ENCODE measurements at regions not wholly inside any gene's neighbourhood (a gene's known extent, or its start where the extent isn't known, plus 50 kb on each side); places are given as distances from the start of the nearest gene placed in this dataset.
A peak's percentile ranks its signal among the peaks of the same experiment; 100 is the strongest.

DNA sequence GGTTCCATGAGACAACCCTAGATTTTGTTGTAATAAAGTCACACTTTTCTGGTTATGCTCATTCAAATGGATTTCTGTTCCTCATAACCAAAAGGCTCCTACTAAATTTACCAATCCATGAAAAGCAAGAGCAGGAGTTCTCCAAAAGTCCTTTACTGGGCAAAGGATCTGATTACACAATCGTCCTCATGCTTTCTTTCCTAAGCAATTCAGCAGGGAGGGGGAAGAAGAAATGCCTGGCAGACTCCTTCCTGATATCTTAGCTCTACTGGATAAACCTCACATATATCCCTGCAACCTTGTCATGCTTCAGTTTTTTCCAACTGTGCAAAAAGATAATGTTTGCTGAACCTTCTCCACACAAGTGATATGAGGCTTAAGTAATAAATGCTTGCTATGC is 67.6 kb upstream of the GUCA2B start:
- Histone ChIP-seq H3K9ac (no peak overlapping the region), H3F3A (replicated peaks; ENCODE audit: insufficient read depth) (no peaks in the 10 kb centered on the region), H3K9me3 (peaks cover 12% of the 10 kb centered on the region), H3K4me1 (ENCODE audit: control insufficient read depth in 1 of 2, insufficient read depth in 2 of 2, low read depth in 1 of 2, low read length in 1 of 2) (no peaks in the 10 kb centered on the region; a peak in 1 of 4 replicates), H3K4me2 (0 out of 2 replicates have a peak overlapping the region, but pooled peaks have one; percentile 31), H3K79me2 (ENCODE audit: insufficient read depth) (no peaks in the 10 kb centered on the region), H3K9me2 (no peaks in the 10 kb centered on the region; the same call in 1 of the 2 replicates), H3K27ac (ENCODE audit: low read depth in 2 of 2, low read length in 1 of 2) (no peak overlapping the region), H4K20me1 (ENCODE audit: insufficient read depth) (no peaks in the 10 kb centered on the region), H3K4me3 (ENCODE audit: low read depth in 2 of 2, low read length in 1 of 2) (no peak overlapping the region), H3K27me3 (ENCODE audit: insufficient read depth) (no peaks in the 10 kb centered on the region), H2AFZ (ENCODE audit: low read depth) (no peak overlapping the region), H3K36me3 (replicated peaks in 1 of 2; ENCODE audit: control insufficient read depth in 1 of 2, insufficient read depth in 2 of 2, low read length in 1 of 2) (no peaks in the 10 kb centered on the region)
- TF ChIP-seq, protein P1, sequence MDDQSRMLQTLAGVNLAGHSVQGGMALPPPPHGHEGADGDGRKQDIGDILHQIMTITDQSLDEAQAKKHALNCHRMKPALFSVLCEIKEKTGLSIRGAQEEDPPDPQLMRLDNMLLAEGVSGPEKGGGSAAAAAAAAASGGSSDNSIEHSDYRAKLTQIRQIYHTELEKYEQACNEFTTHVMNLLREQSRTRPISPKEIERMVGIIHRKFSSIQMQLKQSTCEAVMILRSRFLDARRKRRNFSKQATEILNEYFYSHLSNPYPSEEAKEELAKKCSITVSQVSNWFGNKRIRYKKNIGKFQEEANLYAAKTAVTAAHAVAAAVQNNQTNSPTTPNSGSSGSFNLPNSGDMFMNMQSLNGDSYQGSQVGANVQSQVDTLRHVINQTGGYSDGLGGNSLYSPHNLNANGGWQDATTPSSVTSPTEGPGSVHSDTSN (IDR thresholded peaks at IDR 0.05) = no peak
- TF ChIP-seq MXI1 (IDR thresholded peaks at IDR 0.05; ENCODE audit: low read depth, low read length) (no peak), JUND (IDR thresholded peaks at IDR 0.05) (no peak), NFIC (IDR thresholded peaks at IDR 0.05; ENCODE audit: borderline replicate concordance) (no peak), YY1 (IDR thresholded peaks at IDR 0.05; ENCODE audit: low read depth) (no peak), ELF1 (IDR thresholded peaks at IDR 0.05) (no peak), GATA2 (CRISPR knock-in tag; IDR thresholded peaks at IDR 0.05) (no peak), FOXM1 (IDR thresholded peaks at IDR 0.05; ENCODE audit: low read depth) (no peak), FOXJ3 (CRISPR knock-in tag; IDR thresholded peaks at IDR 0.05) (no peak), RFX5 (IDR thresholded peaks at IDR 0.05; ENCODE audit: low read length) (no peak)
- TF ChIP-seq, protein P2, sequence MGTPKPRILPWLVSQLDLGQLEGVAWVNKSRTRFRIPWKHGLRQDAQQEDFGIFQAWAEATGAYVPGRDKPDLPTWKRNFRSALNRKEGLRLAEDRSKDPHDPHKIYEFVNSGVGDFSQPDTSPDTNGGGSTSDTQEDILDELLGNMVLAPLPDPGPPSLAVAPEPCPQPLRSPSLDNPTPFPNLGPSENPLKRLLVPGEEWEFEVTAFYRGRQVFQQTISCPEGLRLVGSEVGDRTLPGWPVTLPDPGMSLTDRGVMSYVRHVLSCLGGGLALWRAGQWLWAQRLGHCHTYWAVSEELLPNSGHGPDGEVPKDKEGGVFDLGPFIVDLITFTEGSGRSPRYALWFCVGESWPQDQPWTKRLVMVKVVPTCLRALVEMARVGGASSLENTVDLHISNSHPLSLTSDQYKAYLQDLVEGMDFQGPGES (IDR thresholded peaks at IDR 0.05; ENCODE audit: low read depth, low read length) = no peak
- TF ChIP-seq, protein P3, sequence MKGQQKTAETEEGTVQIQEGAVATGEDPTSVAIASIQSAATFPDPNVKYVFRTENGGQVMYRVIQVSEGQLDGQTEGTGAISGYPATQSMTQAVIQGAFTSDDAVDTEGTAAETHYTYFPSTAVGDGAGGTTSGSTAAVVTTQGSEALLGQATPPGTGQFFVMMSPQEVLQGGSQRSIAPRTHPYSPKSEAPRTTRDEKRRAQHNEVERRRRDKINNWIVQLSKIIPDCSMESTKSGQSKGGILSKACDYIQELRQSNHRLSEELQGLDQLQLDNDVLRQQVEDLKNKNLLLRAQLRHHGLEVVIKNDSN (IDR thresholded peaks at IDR 0.05; ENCODE audit: borderline replicate concordance, low read depth) = no peak
- 15% methylated on average over 1 of the region's 1 CpG for WGBS (ENCODE audit: low lambda C conversion rate)
- ChIA-PET CTCF (no interaction called here), POLR2A (no interaction called here)
- no peak for DNase-seq

DNA sequence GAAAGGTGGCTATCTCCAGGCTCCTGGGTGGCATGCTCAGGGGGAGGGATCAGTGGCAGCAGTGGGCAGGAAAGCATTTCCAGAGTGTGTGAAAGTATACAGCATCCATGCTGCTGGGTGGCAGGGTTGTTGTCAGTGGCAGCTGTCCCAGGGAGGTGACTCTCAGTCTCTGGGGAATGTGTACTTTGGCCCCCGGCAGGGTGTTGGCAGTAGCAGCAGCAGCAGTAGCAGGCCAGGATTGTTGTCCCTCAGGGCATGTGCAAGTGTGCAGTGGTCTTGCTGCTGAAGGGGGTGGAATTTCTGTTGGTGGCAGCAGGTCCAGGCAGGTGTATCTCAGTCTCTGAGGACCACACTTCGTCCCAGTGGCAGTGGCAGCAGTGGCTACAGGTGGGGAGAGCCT is 71.7 kb upstream of the GUCA2B start:
- Histone ChIP-seq H3K27ac (ENCODE audit: low read depth in 2 of 2, low read length in 1 of 2) (no peak overlapping the region), H3K9me3 (no peaks in the 10 kb centered on the region), H3K79me2 (ENCODE audit: insufficient read depth) (no peaks in the 10 kb centered on the region), H3K4me2 (no peak overlapping the region), H2AFZ (ENCODE audit: low read depth) (no peak overlapping the region), H3K36me3 (replicated peaks in 1 of 2; ENCODE audit: control insufficient read depth in 1 of 2, insufficient read depth in 2 of 2, low read length in 1 of 2) (no peaks in the 10 kb centered on the region), H3K9ac (no peak overlapping the region), H3F3A (replicated peaks; ENCODE audit: insufficient read depth) (no peaks in the 10 kb centered on the region), H3K9me2 (no peaks in the 10 kb centered on the region; the same call in 1 of the 2 replicates), H4K20me1 (ENCODE audit: insufficient read depth) (no peaks in the 10 kb centered on the region), H3K4me3 (ENCODE audit: low read depth in 2 of 2, low read length in 1 of 2) (no peak overlapping the region), H3K4me1 (ENCODE audit: control insufficient read depth in 1 of 2, insufficient read depth in 2 of 2, low read depth in 1 of 2, low read length in 1 of 2) (no peaks in the 10 kb centered on the region; a peak in 1 of 4 replicates), H3K27me3 (ENCODE audit: insufficient read depth) (no peaks in the 10 kb centered on the region)
- CTCF ChIA-PET = no interaction called here
- 0% methylated on average over 1 of the region's 2 CpGs for WGBS (ENCODE audit: low lambda C conversion rate)
- POLR2A ChIA-PET = no interaction called here
- no peak for DNase-seq
- TF ChIP-seq, protein P3 (IDR thresholded peaks at IDR 0.05; ENCODE audit: borderline replicate concordance, low read depth) = no peak
- no peak for TF ChIP-seq SMC3 (IDR thresholded peaks at IDR 0.05; ENCODE audit: low read depth, low read length)
- TF ChIP-seq MXI1 (IDR thresholded peaks at IDR 0.05; ENCODE audit: low read depth, low read length) = no peak
- no peak for TF ChIP-seq TCF12 (IDR thresholded peaks at IDR 0.05)
- TF ChIP-seq ELF1 (IDR thresholded peaks at IDR 0.05) = no peak
- TF ChIP-seq RAD21 (IDR thresholded peaks at IDR 0.05; ENCODE audit: low read length) = no peak
- TF ChIP-seq, protein P2 (IDR thresholded peaks at IDR 0.05; ENCODE audit: low read depth, low read length) = no peak
- TF ChIP-seq SIN3A (IDR thresholded peaks at IDR 0.05; ENCODE audit: borderline replicate concordance, low read depth, low read length) = no peak
- TF ChIP-seq, protein P4, sequence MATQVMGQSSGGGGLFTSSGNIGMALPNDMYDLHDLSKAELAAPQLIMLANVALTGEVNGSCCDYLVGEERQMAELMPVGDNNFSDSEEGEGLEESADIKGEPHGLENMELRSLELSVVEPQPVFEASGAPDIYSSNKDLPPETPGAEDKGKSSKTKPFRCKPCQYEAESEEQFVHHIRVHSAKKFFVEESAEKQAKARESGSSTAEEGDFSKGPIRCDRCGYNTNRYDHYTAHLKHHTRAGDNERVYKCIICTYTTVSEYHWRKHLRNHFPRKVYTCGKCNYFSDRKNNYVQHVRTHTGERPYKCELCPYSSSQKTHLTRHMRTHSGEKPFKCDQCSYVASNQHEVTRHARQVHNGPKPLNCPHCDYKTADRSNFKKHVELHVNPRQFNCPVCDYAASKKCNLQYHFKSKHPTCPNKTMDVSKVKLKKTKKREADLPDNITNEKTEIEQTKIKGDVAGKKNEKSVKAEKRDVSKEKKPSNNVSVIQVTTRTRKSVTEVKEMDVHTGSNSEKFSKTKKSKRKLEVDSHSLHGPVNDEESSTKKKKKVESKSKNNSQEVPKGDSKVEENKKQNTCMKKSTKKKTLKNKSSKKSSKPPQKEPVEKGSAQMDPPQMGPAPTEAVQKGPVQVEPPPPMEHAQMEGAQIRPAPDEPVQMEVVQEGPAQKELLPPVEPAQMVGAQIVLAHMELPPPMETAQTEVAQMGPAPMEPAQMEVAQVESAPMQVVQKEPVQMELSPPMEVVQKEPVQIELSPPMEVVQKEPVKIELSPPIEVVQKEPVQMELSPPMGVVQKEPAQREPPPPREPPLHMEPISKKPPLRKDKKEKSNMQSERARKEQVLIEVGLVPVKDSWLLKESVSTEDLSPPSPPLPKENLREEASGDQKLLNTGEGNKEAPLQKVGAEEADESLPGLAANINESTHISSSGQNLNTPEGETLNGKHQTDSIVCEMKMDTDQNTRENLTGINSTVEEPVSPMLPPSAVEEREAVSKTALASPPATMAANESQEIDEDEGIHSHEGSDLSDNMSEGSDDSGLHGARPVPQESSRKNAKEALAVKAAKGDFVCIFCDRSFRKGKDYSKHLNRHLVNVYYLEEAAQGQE (IDR thresholded peaks at IDR 0.05; ENCODE audit: low read depth, low read length) = no peak
- TF ChIP-seq NFIC (IDR thresholded peaks at IDR 0.05; ENCODE audit: borderline replicate concordance) = no peak
- TF ChIP-seq GATA2 (CRISPR knock-in tag; IDR thresholded peaks at IDR 0.05) = no peak
- TF ChIP-seq, protein P5, sequence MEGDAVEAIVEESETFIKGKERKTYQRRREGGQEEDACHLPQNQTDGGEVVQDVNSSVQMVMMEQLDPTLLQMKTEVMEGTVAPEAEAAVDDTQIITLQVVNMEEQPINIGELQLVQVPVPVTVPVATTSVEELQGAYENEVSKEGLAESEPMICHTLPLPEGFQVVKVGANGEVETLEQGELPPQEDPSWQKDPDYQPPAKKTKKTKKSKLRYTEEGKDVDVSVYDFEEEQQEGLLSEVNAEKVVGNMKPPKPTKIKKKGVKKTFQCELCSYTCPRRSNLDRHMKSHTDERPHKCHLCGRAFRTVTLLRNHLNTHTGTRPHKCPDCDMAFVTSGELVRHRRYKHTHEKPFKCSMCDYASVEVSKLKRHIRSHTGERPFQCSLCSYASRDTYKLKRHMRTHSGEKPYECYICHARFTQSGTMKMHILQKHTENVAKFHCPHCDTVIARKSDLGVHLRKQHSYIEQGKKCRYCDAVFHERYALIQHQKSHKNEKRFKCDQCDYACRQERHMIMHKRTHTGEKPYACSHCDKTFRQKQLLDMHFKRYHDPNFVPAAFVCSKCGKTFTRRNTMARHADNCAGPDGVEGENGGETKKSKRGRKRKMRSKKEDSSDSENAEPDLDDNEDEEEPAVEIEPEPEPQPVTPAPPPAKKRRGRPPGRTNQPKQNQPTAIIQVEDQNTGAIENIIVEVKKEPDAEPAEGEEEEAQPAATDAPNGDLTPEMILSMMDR (IDR thresholded peaks at IDR 0.05) = no peak
